Uterus (tissue), 2 donors: ENCODE measurements at regions not wholly inside any gene's neighbourhood (a gene's known extent, or its start where the extent isn't known, plus 50 kb on each side); places are given as distances from the start of the nearest gene placed in this dataset.

ENCODE experiments used
- POLR2A ChIP-seq, 2 donors: fragments of 450-650 bp; IDR thresholded peaks; one replicate each; pipeline ENCODE4 v1.6.1; 2016; ENCODE audit warnings: antibody characterized with exemption in 2 of 2, mild to moderate bottlenecking in 1 of 2, moderate library complexity in 1 of 2
- TF ChIP-seq, protein P1 (sequence below), 4 experiments: fragments of 200-600 bp in 2 of 4; fragments of 450-650 bp in 2 of 4; sonication (generic) in 2 of 4; IDR thresholded peaks; one replicate each; pipeline ENCODE4 v1.5.1; 2016 to 2019; ENCODE audit warnings: antibody characterized with exemption in 4 of 4, mild to moderate bottlenecking in 2 of 4, moderate library complexity in 1 of 4

DNA sequence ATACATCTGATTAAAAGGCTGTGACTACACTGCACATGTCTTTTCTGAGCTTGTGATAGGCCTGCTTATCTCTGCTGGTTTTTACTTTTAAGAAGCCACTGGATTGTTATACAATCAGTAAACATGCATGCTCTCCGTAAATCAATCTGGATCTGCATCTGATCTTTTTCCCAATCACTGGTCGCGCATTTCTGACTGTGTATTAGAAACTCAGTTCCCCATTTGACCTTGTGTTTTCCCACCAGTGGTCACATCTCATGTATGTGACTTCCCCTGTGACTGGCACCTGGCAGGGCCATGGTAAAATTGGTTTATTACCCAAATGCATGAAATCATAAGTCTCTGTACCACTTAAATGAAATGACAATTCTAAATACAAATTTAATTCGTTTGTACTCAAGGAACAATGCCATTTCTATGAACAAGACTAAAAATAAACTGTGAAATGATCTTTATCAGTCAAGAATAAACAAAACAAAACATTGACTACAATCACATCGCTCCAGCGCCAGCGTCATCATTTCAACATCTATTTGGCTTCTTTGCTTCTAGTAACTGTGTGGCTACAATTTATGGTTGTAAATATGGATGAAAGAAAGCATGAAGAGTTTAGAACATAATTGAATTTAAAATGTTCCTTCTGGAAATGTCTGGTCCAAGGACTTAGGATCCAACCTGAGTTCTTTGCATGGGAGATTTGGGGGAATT lies 396.6 kb upstream of the TRIB2 start:
- TF ChIP-seq, protein P1, sequence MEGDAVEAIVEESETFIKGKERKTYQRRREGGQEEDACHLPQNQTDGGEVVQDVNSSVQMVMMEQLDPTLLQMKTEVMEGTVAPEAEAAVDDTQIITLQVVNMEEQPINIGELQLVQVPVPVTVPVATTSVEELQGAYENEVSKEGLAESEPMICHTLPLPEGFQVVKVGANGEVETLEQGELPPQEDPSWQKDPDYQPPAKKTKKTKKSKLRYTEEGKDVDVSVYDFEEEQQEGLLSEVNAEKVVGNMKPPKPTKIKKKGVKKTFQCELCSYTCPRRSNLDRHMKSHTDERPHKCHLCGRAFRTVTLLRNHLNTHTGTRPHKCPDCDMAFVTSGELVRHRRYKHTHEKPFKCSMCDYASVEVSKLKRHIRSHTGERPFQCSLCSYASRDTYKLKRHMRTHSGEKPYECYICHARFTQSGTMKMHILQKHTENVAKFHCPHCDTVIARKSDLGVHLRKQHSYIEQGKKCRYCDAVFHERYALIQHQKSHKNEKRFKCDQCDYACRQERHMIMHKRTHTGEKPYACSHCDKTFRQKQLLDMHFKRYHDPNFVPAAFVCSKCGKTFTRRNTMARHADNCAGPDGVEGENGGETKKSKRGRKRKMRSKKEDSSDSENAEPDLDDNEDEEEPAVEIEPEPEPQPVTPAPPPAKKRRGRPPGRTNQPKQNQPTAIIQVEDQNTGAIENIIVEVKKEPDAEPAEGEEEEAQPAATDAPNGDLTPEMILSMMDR (IDR thresholded peaks at IDR 0.05) = no peak
- TF ChIP-seq POLR2A (IDR thresholded peaks at IDR 0.05) = no peak
